ENCODE measurements at regions not wholly inside any gene's neighbourhood (a gene's known extent, or its start where the extent isn't known, plus 50 kb on each side); places are given as distances from the start of the nearest gene placed in this dataset.

DNA sequence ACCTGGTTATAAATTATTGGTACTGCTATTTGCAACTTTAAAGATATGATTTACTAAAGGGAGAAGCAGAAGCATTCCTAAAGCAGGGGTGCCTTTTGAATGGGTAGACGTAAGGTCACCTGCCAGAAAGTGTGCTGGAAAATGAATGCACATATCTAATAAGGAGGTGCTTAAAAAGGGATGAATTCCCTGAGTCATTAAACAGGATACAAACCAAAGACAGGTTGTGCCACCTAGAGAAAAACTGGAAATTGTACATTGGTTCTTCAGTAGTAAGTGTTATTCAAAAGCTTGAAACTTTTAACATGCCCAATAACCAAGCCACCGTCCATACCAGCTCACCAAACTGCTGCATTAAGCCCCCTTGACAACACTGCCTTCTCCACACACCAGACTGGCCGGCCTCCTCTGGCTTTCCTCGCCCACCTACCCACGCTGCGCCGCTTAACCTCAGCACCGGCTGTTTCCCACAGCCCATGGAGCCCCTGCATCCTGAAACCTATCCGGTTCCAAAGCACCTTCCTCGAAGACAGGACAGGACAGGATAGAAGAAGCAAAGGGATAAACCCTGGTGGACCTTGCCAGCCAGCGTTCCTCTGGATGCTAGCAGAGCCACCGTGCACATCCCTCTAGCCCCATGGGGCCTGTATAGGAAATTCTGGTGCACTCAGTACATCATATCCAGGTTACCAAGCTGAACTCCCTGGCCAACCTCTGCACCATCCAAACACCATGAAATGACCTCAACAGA, 201.5 kb upstream of the CAND1 start:
- TF ChIP-seq, protein P1, sequence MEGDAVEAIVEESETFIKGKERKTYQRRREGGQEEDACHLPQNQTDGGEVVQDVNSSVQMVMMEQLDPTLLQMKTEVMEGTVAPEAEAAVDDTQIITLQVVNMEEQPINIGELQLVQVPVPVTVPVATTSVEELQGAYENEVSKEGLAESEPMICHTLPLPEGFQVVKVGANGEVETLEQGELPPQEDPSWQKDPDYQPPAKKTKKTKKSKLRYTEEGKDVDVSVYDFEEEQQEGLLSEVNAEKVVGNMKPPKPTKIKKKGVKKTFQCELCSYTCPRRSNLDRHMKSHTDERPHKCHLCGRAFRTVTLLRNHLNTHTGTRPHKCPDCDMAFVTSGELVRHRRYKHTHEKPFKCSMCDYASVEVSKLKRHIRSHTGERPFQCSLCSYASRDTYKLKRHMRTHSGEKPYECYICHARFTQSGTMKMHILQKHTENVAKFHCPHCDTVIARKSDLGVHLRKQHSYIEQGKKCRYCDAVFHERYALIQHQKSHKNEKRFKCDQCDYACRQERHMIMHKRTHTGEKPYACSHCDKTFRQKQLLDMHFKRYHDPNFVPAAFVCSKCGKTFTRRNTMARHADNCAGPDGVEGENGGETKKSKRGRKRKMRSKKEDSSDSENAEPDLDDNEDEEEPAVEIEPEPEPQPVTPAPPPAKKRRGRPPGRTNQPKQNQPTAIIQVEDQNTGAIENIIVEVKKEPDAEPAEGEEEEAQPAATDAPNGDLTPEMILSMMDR (IDR thresholded peaks at IDR 0.05): no peak
- TF ChIP-seq POLR2A (IDR thresholded peaks at IDR 0.05): no peak
